SK-N-MC (cell line): ENCODE measurements at regions not wholly inside any gene's neighbourhood (a gene's known extent, or its start where the extent isn't known, plus 50 kb on each side); places are given as distances from the start of the nearest gene placed in this dataset.
"Not testable (repeated sequence)": the region's sequence is repeated elsewhere in the genome, so short reads cannot be mapped to it uniquely, and the experiment has no call there.

Experiments used
- DNase-seq: peaks from one replicate; pipeline ENCODE4 v3.0.0-alpha.2; 2011; ENCODE audit warnings: low read depth, low spot score
- H3K27ac ChIP-seq: fragments of 200-600 bp; sonication (generic); 2 replicates; pipeline ENCODE4 v1.5.1; 2016; ENCODE audit warnings: mixed run types
- H3K36me3 ChIP-seq: fragments of 200-600 bp; sonication (generic); 2 replicates; pipeline ENCODE4 v1.6.1; 2017; ENCODE audit warnings: antibody characterized with exemption, low read length, mixed read lengths; ENCODE audit not compliant: insufficient read depth
- H3K4me3 ChIP-seq: fragments of 200-600 bp; sonication (generic); 2 replicates; pipeline ENCODE4 v1.5.1; 2016
- H3K9ac ChIP-seq: fragments of 200-600 bp; sonication (generic); 2 replicates; pipeline ENCODE4 v1.8.0; 2017; ENCODE audit warnings: mixed run types, mixed read lengths; ENCODE audit not compliant: insufficient read length
- H3K9me3 ChIP-seq: fragments of 200-600 bp; sonication (generic); 2 replicates; pipeline ENCODE4 v1.6.1; 2017; ENCODE audit warnings: low read depth, mild to moderate bottlenecking, antibody characterized with exemption, low read length, moderate library complexity, mixed read lengths
- EZH2 ChIP-seq: fragments of 200-600 bp; sonication (generic); IDR thresholded peaks from one replicate; pipeline ENCODE4 v1.6.1; 2017; ENCODE audit warnings: antibody characterized with exemption
- FOXP2 ChIP-seq: optimal IDR thresholded peaks from 2 replicates; pipeline ENCODE3; 2011; ENCODE audit warnings: mild to moderate bottlenecking, moderate library complexity; ENCODE audit not compliant: insufficient read depth; ENCODE audit errors: extremely low read length, control extremely low read depth
- POLR2AphosphoS5 ChIP-seq: IDR thresholded peaks from 2 replicates; pipeline ENCODE4 v1.6.1; 2012; ENCODE audit warnings: mild to moderate bottlenecking, low read depth, low read length, borderline replicate concordance

GRCh38 chr16:27644165-27644564 is 94.2 kb downstream of the KATNIP start:
- no peak for DNase-seq
- Histone ChIP-seq H3K9ac (no peak overlapping the region), H3K4me3 (no peak overlapping the region), H3K36me3 (no peaks in the 10 kb centered on the region), H3K27ac (no peak overlapping the region), H3K9me3 (no peaks in the 10 kb centered on the region)
- TF ChIP-seq EZH2: no peak
- no peak for TF ChIP-seq POLR2AphosphoS5
- no peak for TF ChIP-seq FOXP2

- Histone ChIP-seq H3K4me3 (no peak overlapping the region), H3K9me3 (no peaks in the 10 kb centered on the region), H3K36me3 (no peaks in the 10 kb centered on the region), H3K9ac (no peak overlapping the region), H3K27ac (no peak overlapping the region)
- no peak for TF ChIP-seq EZH2
- no peak for TF ChIP-seq FOXP2
- no peak for TF ChIP-seq POLR2AphosphoS5
- DNase-seq: no peak
These were observed 95.5 kb downstream of the KATNIP start for GRCh38 chr16:27645396-27645795.

- TF ChIP-seq POLR2AphosphoS5 (no peak), EZH2 (no peak), FOXP2 (no peak)
- no peak overlapping the region for H3K27ac ChIP-seq
- no peak for DNase-seq
- no peak overlapping the region for H3K4me3 ChIP-seq
- H3K9ac ChIP-seq: no peak overlapping the region
- no peaks in the 10 kb centered on the region for H3K9me3 ChIP-seq
- H3K36me3 ChIP-seq: no peaks in the 10 kb centered on the region
These were observed 96.9 kb downstream of the KATNIP start for GRCh38 chr16:27646806-27647205.

- TF ChIP-seq POLR2AphosphoS5 (no peak), FOXP2 (no peak), EZH2 (no peak)
- Histone ChIP-seq H3K9ac (no peak overlapping the region), H3K27ac (no peak overlapping the region), H3K9me3 (no peaks in the 10 kb centered on the region), H3K4me3 (no peak overlapping the region), H3K36me3 (no peaks in the 10 kb centered on the region)
- DNase-seq: no peak
These were observed 99.1 kb downstream of the KATNIP start for GRCh38 chr16:27649021-27649420.

- TF ChIP-seq POLR2AphosphoS5: no peak
- TF ChIP-seq FOXP2: no peak
- TF ChIP-seq EZH2: no peak
- Histone ChIP-seq H3K36me3 (no peaks in the 10 kb centered on the region), H3K4me3 (no peak overlapping the region), H3K9me3 (no peaks in the 10 kb centered on the region), H3K27ac (no peak overlapping the region), H3K9ac (no peak overlapping the region)
- no peak for DNase-seq
These were observed 100.2 kb downstream of the KATNIP start for GRCh38 chr16:27650073-27650701.

- Histone ChIP-seq H3K9ac (no peak overlapping the region), H3K36me3 (no peaks in the 10 kb centered on the region), H3K9me3 (no peaks in the 10 kb centered on the region), H3K27ac (no peak overlapping the region), H3K4me3 (no peak overlapping the region)
- TF ChIP-seq POLR2AphosphoS5 (no peak), FOXP2 (no peak), EZH2 (no peak)
- no peak for DNase-seq
These were observed 101.4 kb downstream of the KATNIP start for GRCh38 chr16:27651301-27651700.

GRCh38 chr16:27657811-27658210 is 107.9 kb downstream of the KATNIP start:
- Histone ChIP-seq H3K9ac (no peak overlapping the region), H3K27ac (no peak overlapping the region), H3K4me3 (no peak overlapping the region), H3K9me3 (no peaks in the 10 kb centered on the region), H3K36me3 (no peaks in the 10 kb centered on the region)
- DNase-seq: no peak
- TF ChIP-seq EZH2 (no peak), POLR2AphosphoS5 (no peak), FOXP2 (no peak)

- no peaks in the 10 kb centered on the region for H3K9me3 ChIP-seq
- TF ChIP-seq POLR2AphosphoS5 (no peak), FOXP2 (no peak), EZH2 (no peak)
- no peak overlapping the region for H3K9ac ChIP-seq
- H3K36me3 ChIP-seq: no peaks in the 10 kb centered on the region
- no peak overlapping the region for H3K27ac ChIP-seq
- no peak for DNase-seq
- H3K4me3 ChIP-seq: no peak overlapping the region
These were observed 110.6 kb downstream of the KATNIP start for GRCh38 chr16:27660507-27660906.

- not testable (repeated sequence) for H3K36me3 ChIP-seq, H3K27ac ChIP-seq, H3K9ac ChIP-seq, H3K9me3 ChIP-seq, DNase-seq, H3K4me3 ChIP-seq
These were observed 113.3 kb downstream of the KATNIP start for GRCh38 chr16:27663235-27663634.

- no peak for TF ChIP-seq EZH2
- no peak for TF ChIP-seq POLR2AphosphoS5
- TF ChIP-seq FOXP2: no peak
- no peak overlapping the region for H3K4me3 ChIP-seq
- no peak overlapping the region for H3K9ac ChIP-seq
- H3K36me3 ChIP-seq: no peaks in the 10 kb centered on the region
- DNase-seq: no peak
- H3K9me3 ChIP-seq: no peaks in the 10 kb centered on the region
- H3K27ac ChIP-seq: no peak overlapping the region
These were observed 115.9 kb downstream of the KATNIP start for GRCh38 chr16:27665881-27666280.
